GM18498 (cell line): ENCODE measurements at regions not wholly inside any gene's neighbourhood (a gene's known extent, or its start where the extent isn't known, plus 50 kb on each side); places are given as distances from the start of the nearest gene placed in this dataset.
"Not testable (repeated sequence)": the region's sequence is repeated elsewhere in the genome, so short reads cannot be mapped to it uniquely, and the experiment has no call there.

Experiments
- ATAC-seq: cut with Tn5 transposase; IDR thresholded peaks from one replicate; pipeline ENCODE4 v1.9.1; 2021; ENCODE audit warnings: mild to moderate bottlenecking, moderate library complexity; ENCODE audit not compliant: unreplicated experiment

DNA sequence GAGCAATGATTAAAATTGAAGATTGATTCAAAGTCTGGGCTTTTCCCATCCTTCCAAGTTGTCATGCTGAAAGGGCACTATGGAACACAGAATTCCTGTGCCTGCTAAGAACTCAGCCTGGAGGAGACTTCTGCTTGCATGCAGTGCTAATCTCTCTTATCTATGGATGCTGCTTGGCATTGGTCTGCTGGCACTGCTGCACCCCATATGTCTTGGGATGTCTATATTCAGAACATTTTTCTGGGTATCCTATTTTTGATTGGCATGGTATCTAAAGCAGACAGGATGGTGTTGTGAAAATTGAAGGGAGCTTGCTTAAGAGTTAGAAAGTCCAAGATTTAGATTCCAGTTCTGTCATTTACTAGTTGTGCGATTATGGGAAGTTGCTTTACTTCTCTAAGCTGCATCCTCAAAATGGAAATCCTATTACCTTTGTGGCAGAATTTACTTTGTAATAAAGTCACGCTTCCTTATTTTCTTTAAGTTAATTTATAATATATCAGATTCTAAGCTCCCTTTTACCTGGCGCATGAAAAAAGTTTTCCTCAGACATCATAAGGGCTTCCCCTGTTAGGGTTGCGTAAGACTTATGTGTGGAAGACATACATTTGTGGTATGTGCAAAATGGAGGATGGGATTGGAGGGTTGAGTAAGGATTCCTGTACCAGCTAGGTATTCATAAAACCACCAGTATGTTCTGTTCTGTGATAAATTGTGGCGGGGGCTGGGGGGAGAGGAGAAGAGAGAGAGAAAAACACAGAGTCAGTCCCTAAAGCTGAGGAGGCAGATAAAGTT, 254.0 kb downstream of the DMAC1 start:
- ATAC-seq: no peak

- ATAC-seq: no peak
Observed at GRCh38 chr9:7542693-7543092, 256.9 kb downstream of the DMAC1 start.

DNA sequence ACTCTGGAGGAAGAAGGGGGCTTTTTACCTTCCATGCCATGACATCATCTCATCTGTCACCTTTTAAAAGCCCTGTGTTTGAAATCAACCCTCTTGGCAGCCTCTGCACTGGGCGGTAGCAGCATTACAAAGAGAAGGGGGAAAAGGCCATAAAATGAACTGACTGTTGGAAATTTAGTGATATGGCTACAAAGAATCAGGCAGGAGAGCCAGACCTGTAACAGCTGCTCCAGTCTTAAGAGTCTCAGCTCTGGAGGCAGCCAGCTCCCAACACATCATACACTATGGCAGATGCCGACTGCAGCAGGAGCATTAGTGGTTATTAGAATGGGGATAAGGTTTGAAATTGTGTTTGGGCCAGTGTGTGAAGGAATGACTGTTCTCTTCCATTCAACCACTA, 257.5 kb downstream of the DMAC1 start:
- ATAC-seq: no peak

DNA sequence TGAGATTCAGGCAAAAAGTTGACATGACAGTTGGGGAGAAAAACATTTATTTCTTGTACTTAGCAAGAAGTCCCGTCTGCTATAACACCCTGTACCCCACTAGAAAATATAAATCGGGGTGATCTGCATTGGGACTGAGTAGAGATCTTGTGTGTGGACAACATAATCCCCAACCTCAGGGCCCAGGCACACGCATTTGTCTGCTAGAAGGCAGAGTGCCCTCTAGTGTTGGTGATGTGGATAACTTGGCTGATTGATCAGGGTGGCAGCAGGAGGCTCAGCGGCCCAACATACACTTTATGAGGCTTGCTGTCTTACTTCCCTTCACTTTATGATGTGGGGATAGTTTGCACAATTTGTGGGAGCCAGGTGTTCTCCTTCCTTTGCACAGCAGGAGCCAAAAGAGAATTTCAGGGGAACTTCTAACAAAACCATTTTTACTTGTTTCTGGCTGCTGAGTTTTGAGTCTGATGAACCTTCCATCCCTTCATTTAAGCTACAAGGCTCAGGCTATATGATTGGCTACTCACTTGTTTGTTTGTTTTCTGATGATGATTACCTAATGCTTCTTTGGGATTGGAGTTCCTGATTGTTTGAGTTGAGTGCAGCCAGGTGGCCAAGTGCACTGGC, 263.2 kb downstream of the DMAC1 start:
- peak; percentile 90 for ATAC-seq

GRCh38 chr9:7534211-7534935, 265.2 kb downstream of the DMAC1 start:
- no peak for ATAC-seq

GRCh38 chr9:7533376-7534090, 266.0 kb downstream of the DMAC1 start:
- ATAC-seq: no peak

GRCh38 chr9:7523426-7524043, 276.0 kb downstream of the DMAC1 start:
- ATAC-seq: no peak

DNA sequence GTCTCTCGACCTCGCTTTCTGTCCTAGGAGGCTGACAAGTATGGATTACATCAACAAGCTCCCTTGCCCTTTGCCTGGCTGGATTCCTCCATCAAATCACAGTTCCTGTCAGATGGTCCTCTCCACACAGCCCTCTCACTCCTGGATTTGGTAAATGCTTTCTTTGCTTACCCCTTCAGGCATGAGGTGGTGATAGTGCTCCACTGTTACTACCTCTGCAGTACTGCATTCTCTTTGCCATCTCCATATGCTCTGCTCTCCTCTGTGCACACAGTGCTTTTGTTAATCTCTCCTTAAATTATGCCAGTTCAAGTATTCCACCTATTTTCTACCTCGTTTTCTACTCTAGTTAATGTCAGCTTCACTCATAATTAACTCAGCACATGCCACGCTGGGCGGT, 279.2 kb downstream of the DMAC1 start:
- ATAC-seq: no peak

- no peak for ATAC-seq
Observed at GRCh38 chr9:7516376-7516775, 283.2 kb downstream of the DMAC1 start.

DNA sequence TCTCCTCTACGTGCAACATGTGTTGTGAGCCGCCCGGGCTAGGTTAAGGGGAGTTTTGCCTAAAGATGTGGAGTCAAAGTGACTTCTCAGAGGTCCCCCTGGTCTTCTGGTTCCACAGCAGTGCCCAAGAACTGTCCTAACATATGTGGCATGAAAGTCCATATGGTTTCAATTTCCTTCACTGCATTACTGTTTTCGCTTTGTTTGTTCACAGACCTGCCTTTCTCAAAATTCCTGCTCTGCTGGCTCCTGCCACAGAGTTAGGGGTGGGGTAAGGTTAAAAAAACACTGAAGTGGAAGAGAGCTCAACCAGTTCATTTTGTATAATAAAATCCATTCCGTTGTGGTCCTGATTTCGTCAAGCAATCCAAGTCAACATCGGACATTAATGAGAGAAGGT, 289.4 kb downstream of the DMAC1 start:
- no peak for ATAC-seq

GRCh38 chr9:7509576-7510145, 289.9 kb downstream of the DMAC1 start:
- no peak for ATAC-seq

- ATAC-seq: no peak
Observed at GRCh38 chr9:7508516-7508915, 291.1 kb downstream of the DMAC1 start.

GRCh38 chr9:7507566-7508270, 291.9 kb downstream of the DMAC1 start:
- no peak for ATAC-seq

- no peak for ATAC-seq
Observed at GRCh38 chr9:7507026-7507425, 292.6 kb downstream of the DMAC1 start.

GRCh38 chr9:7500521-7500920, 299.1 kb downstream of the DMAC1 start:
- ATAC-seq: no peak

DNA sequence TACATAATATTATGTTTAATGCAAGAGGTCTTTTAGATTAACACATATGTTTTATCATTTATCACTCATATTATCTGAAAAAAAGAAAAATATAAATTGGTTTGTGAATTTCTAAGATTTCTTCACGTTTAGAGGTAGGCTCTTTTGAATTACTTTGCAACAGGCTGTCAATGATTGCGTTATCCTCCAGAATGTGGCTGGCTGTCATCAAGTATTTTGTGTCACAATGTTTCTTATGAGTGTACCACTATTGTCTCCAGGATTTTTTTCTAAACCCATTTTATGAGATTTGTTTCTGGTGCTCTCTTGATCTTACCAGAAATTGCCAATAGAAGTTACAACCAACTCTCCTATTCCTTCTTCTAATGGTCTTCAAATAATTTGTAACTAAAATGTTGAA, 307.9 kb downstream of the DMAC1 start:
- no peak for ATAC-seq

DNA sequence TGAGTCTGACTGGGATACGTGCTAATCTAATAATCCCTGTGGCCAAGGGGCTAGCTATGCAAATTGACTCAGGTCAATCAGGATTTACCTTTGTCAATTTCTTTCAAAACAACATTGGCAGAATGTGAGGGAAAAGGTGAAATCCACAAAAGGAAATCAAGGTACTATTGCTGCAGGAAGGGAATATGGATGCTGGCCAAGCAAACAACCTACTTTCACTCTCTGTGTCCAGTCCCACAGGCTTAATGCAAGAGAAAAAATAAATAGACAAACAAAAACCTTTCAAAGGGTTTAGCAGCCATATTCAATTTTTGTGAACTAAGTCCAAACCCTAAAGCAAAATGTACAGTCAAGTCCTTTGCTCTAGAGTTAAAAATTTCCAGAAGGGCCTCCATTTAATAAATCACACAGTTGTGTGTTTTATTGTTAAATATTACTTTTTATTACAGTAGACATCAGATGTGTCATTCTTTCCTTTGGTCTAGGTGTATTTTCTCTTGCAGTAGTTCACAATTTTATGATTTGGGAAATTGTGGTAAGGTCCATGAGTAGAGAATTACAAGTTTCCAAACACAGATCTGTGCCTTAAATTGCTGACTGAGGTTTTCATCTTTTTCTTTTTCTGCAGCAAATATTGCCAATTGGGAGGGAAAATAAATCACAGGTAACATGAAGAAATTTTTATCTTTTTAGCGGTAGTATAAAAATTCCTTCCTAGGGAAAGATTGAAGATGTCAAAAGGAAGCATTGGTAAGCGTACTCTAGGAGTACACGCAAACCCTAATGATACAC, 309.1 kb downstream of the DMAC1 start:
- no peak for ATAC-seq

- no peak for ATAC-seq
Observed at GRCh38 chr9:7489036-7489435, 310.5 kb downstream of the DMAC1 start.

- ATAC-seq: not testable (repeated sequence)
Observed at GRCh38 chr9:7484014-7484413, 315.6 kb downstream of the DMAC1 start.
